Cardiac muscle cell (in vitro differentiated cells and primary cell): ENCODE measurements at regions not wholly inside any gene's neighbourhood (a gene's known extent, or its start where the extent isn't known, plus 50 kb on each side); places are given as distances from the start of the nearest gene placed in this dataset.

Source experiments
- DNase-seq, 2 donors: peaks; one replicate each; pipeline versions ENCODE4 v3.0.0 to v3.0.0-alpha.2; 2010 to 2017; ENCODE audit warnings: low read depth in 1 of 2, low spot score in 1 of 2
- H3K27ac ChIP-seq: fragments of 200-600 bp; sonication (generic); 2 replicates; pipeline ENCODE4 v1.5.1; 2016
- H3K27me3 ChIP-seq: fragments of 200-600 bp; sonication (generic); 2 replicates; pipeline ENCODE4 v1.6.0; 2016; ENCODE audit warnings: control low read depth
- H3K36me3 ChIP-seq: fragments of 200-600 bp; sonication (generic); 2 replicates; pipeline ENCODE4 v1.5.1; 2016; ENCODE audit warnings: control low read depth
- H3K4me1 ChIP-seq: fragments of 200-600 bp; sonication (generic); 2 replicates; pipeline ENCODE4 v1.8.1; 2017; ENCODE audit warnings: low read depth, mild to moderate bottlenecking, mixed run types
- H3K4me3 ChIP-seq: fragments of 200-600 bp; sonication (generic); 2 replicates; pipeline ENCODE4 v1.5.1; 2016; ENCODE audit warnings: mild to moderate bottlenecking
- H3K9me3 ChIP-seq: fragments of 200-600 bp; sonication (generic); 2 replicates; pipeline ENCODE4 v1.5.1; 2017; ENCODE audit warnings: low read depth, mild to moderate bottlenecking, control low read depth
- TF ChIP-seq, protein P1 (sequence below): IDR thresholded peaks from 2 replicates; pipeline ENCODE4 v1.5.1; 2012; ENCODE audit warnings: low read depth, mild to moderate bottlenecking, low read length

DNA sequence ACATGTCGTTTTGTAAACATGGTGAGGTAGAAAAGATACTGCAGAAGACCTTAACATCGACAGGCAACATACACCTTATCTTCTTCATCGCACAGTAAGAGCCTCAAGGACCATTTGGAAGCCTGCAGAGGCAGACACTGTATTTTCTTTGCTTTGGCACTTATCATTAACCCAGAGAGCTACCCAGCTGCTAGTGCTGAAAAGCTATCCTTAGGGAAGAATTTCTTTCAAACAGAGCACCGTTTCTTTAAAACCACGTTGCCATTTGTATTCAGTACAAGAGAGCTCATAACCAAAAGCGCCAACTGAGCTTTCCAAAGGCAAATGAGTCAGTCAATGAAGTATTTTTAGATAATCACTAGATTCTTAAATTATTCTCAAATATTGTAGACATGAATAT, 306.6 kb downstream of the EPM2A start:
- no peaks in the 10 kb centered on the region for H3K9me3 ChIP-seq
- no peaks in the 10 kb centered on the region for H3K27me3 ChIP-seq
- peak; percentile 3 to 59 for DNase-seq
- H3K27ac ChIP-seq, result no peak overlapping the region
- H3K4me3 ChIP-seq, result no peak overlapping the region
- H3K4me1 ChIP-seq, result peaks cover 16% of the 10 kb centered on the region
- TF ChIP-seq, protein P1, sequence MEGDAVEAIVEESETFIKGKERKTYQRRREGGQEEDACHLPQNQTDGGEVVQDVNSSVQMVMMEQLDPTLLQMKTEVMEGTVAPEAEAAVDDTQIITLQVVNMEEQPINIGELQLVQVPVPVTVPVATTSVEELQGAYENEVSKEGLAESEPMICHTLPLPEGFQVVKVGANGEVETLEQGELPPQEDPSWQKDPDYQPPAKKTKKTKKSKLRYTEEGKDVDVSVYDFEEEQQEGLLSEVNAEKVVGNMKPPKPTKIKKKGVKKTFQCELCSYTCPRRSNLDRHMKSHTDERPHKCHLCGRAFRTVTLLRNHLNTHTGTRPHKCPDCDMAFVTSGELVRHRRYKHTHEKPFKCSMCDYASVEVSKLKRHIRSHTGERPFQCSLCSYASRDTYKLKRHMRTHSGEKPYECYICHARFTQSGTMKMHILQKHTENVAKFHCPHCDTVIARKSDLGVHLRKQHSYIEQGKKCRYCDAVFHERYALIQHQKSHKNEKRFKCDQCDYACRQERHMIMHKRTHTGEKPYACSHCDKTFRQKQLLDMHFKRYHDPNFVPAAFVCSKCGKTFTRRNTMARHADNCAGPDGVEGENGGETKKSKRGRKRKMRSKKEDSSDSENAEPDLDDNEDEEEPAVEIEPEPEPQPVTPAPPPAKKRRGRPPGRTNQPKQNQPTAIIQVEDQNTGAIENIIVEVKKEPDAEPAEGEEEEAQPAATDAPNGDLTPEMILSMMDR, result no peak
- H3K36me3 ChIP-seq, result no peaks in the 10 kb centered on the region

DNA sequence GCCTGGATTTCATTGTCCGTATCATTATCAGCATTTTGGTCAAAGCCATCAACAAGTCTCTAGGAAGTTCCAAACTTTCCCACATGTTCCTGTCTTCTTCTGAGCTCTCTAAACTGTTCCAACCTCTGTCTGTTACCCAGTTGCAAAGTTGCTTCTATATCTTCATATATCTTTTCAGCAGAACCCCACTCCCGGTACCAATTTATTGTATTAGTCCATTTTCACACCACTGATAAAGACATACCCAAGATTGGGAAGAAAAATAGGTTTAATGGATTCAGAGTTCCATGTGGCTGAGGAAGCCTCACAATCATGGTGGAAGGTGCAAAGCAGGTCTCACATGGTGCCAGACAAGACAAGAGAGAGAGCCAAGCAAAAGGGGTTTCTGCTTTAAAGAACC, 293.2 kb downstream of the EPM2A start:
- H3K4me1 ChIP-seq, result no peaks in the 10 kb centered on the region
- no peaks in the 10 kb centered on the region for H3K36me3 ChIP-seq
- no peaks in the 10 kb centered on the region for H3K27me3 ChIP-seq
- H3K27ac ChIP-seq, result no peak overlapping the region
- DNase-seq, result no peak
- no peak overlapping the region for H3K4me3 ChIP-seq
- no peaks in the 10 kb centered on the region for H3K9me3 ChIP-seq
- TF ChIP-seq, protein P1, result no peak

DNA sequence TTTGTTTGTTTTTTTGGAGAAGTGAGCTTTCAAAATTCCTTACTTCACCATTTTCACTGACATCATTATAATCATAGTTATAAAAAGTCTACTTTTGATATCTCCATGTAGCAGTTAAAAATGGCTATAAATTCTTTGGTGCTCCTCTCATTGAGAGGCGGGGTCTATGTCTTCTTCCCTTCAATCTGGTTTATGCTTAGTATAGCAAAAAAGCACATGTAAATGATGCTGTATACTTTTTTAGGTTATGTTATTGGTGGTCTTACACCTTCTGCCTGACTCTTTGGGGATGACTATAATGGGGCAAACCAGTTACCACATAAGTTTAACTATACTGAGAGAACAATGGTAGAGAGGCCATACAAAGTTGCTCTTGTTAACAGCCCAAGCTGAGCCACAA, 289.6 kb downstream of the EPM2A start:
- no peaks in the 10 kb centered on the region for H3K4me1 ChIP-seq
- H3K9me3 ChIP-seq, result no peaks in the 10 kb centered on the region
- no peaks in the 10 kb centered on the region for H3K36me3 ChIP-seq
- H3K4me3 ChIP-seq, result no peak overlapping the region
- H3K27ac ChIP-seq, result no peak overlapping the region
- H3K27me3 ChIP-seq, result no peaks in the 10 kb centered on the region
- no peak for DNase-seq
- TF ChIP-seq, protein P1, result no peak

DNA sequence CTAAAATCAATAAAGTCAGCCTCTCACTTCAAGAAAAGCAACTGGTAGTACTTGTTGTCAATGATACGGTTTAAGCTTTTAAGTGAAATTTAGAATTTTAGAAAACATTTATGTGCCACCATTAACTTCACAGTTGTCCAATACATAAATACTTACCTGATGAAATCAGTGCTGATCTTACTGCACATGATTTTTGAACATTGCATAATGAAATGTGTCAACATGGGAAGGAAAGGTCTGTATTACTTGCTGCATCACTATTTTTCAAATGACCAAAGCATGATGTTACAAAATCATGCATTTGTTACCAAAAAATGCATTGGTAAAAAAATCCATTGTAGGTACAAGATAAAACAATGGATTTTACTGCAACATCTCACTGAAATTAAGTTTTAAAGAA, 284.3 kb downstream of the EPM2A start:
- Histone ChIP-seq H3K9me3 (no peaks in the 10 kb centered on the region), H3K27ac (no peak overlapping the region), H3K27me3 (no peaks in the 10 kb centered on the region), H3K4me1 (no peaks in the 10 kb centered on the region), H3K4me3 (no peak overlapping the region), H3K36me3 (no peaks in the 10 kb centered on the region)
- TF ChIP-seq, protein P1, result no peak
- no peak for DNase-seq

DNA sequence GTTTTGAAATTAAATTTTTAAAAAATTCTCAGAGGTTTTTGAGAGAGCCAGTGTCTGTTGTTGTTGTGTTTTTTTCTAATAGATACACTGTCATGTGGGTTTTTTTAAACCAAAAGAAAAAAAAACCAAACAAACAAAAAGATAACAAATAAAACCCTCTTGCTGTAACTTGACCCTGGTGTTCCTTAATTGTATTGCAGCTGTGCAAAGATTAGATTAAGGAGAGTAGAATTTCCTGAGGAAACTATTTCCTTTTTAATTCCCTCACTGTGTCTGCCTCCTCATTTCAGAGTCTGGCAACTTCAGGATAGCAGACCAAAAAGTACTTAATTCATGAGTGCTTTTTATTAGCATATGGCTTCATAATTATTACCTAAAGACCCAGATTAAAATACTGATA, 281.9 kb downstream of the EPM2A start:
- TF ChIP-seq, protein P1, result peak; percentile 18
- H3K9me3 ChIP-seq, result no peaks in the 10 kb centered on the region

DNA sequence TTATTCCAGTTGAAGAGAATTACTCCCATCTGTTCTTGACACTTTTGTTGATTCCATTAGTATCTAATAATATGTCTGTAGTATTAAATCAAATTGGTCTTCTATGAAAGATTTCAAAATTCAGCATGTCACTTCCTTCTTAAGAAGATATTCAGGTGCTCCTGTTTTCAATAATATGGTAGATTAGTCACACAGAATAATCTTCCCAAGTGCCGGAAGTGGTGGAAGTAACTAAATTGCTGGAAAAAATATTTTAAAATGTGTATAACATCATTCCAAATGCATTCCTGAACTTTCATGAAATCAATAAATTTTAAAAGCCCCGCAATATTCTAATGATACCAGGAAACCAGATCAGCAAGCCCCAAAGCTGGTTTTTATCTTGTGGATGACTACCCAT, 281.3 kb downstream of the EPM2A start:
- no peak overlapping the region for H3K27ac ChIP-seq
- H3K4me3 ChIP-seq, result no peak overlapping the region
- H3K9me3 ChIP-seq, result no peaks in the 10 kb centered on the region
- DNase-seq, result no peak
- H3K36me3 ChIP-seq, result no peaks in the 10 kb centered on the region
- no peaks in the 10 kb centered on the region for H3K27me3 ChIP-seq
- no peaks in the 10 kb centered on the region for H3K4me1 ChIP-seq
- TF ChIP-seq, protein P1, result no peak

More for the DNA sequence above, 281.9 kb downstream of the EPM2A start:
- no peak overlapping the region for H3K4me3 ChIP-seq
- DNase-seq, result peak in 1 of 2 donors; percentile 38
- no peak overlapping the region for H3K27ac ChIP-seq
- H3K36me3 ChIP-seq, result no peaks in the 10 kb centered on the region
- no peaks in the 10 kb centered on the region for H3K27me3 ChIP-seq
- no peaks in the 10 kb centered on the region for H3K4me1 ChIP-seq
